H9 (cell line): ENCODE measurements at regions not wholly inside any gene's neighbourhood (a gene's known extent, or its start where the extent isn't known, plus 50 kb on each side); places are given as distances from the start of the nearest gene placed in this dataset.

Experiments used
- DNase-seq: peaks from one replicate; pipeline ENCODE4 v3.0.0-alpha.2; 2017
- H2AFZ ChIP-seq: one replicate; pipeline ENCODE4 v1.6.1; 2013; ENCODE audit warnings: mild to moderate bottlenecking, low read length, control low read depth, moderate library complexity
- H2AK5ac ChIP-seq: 2 replicates; pipeline ENCODE4 v1.6.1; 2013; ENCODE audit warnings: low read length, control low read depth, mixed read lengths; ENCODE audit not compliant: insufficient read length
- H2BK120ac ChIP-seq: one replicate; pipeline ENCODE4 v1.6.1; 2013; ENCODE audit warnings: low read depth, mild to moderate bottlenecking, low read length, control low read depth, inconsistent platforms; ENCODE audit not compliant: poor library complexity, severe bottlenecking
- H2BK12ac ChIP-seq: 2 replicates; pipeline ENCODE4 v1.6.1; 2013; ENCODE audit warnings: low read length, control low read depth, mixed read lengths, low read depth; ENCODE audit not compliant: insufficient read length
- H2BK15ac ChIP-seq: 2 replicates; pipeline ENCODE4 v1.6.1; 2013; ENCODE audit warnings: low read depth, low read length, control low read depth
- H2BK20ac ChIP-seq: one replicate; pipeline ENCODE4 v1.6.1; 2013; ENCODE audit warnings: low read depth, mild to moderate bottlenecking, low read length, control low read depth, inconsistent platforms; ENCODE audit not compliant: poor library complexity, severe bottlenecking
- H2BK5ac ChIP-seq: 2 replicates; pipeline ENCODE4 v1.6.1; 2013; ENCODE audit warnings: low read length, control low read depth, mixed read lengths; ENCODE audit not compliant: insufficient read length
- H3K14ac ChIP-seq: 2 replicates; pipeline ENCODE4 v1.6.1; 2013; ENCODE audit warnings: low read length, control low read depth; ENCODE audit not compliant: insufficient read depth
- H3K18ac ChIP-seq: 2 replicates; pipeline ENCODE4 v1.6.1; 2013; ENCODE audit warnings: low read depth, mild to moderate bottlenecking, mixed read lengths, low read length, control low read depth; ENCODE audit not compliant: insufficient read length
- H3K23ac ChIP-seq: 2 replicates; pipeline ENCODE4 v1.6.1; 2013; ENCODE audit warnings: low read length, control low read depth, mixed read lengths, low read depth; ENCODE audit not compliant: insufficient read length
- H3K23me2 ChIP-seq: 2 replicates; pipeline ENCODE4 v1.6.1; 2013; ENCODE audit warnings: low read depth, mild to moderate bottlenecking, mixed read lengths, low read length, control low read depth; ENCODE audit not compliant: insufficient read length, poor library complexity, severe bottlenecking
- H3K27ac ChIP-seq: 2 replicates; pipeline ENCODE4 v1.5.1; 2013; ENCODE audit warnings: low read length, control low read depth, mixed read lengths, low read depth; ENCODE audit not compliant: insufficient read length
- H3K27me3 ChIP-seq: 2 replicates; pipeline ENCODE4 v1.6.1; 2013; ENCODE audit warnings: low read length, control low read depth, inconsistent platforms; ENCODE audit not compliant: insufficient read depth
- H3K4ac ChIP-seq: 2 replicates; pipeline ENCODE4 v1.6.1; 2013; ENCODE audit warnings: low read depth, mild to moderate bottlenecking, control low read depth, inconsistent platforms, low read length, moderate library complexity
- H3K4me1 ChIP-seq: 2 replicates; pipeline ENCODE4 v1.6.1; 2013; ENCODE audit warnings: low read length, control low read depth, inconsistent platforms; ENCODE audit not compliant: insufficient read depth
- H3K4me2 ChIP-seq: 2 replicates; pipeline ENCODE4 v1.6.1; 2013; ENCODE audit warnings: low read length, control low read depth, mixed read lengths; ENCODE audit not compliant: insufficient read length, insufficient read depth
- H3K56ac ChIP-seq: 2 replicates; pipeline ENCODE4 v1.6.1; 2013; ENCODE audit warnings: low read depth, mild to moderate bottlenecking, mixed read lengths, low read length, control low read depth; ENCODE audit not compliant: insufficient read length
- H3K79me1 ChIP-seq: 2 replicates; pipeline ENCODE4 v1.6.1; 2013; ENCODE audit warnings: low read depth, mild to moderate bottlenecking, moderate library complexity, low read length, control low read depth, inconsistent platforms; ENCODE audit not compliant: insufficient read depth, poor library complexity, severe bottlenecking
- H3K79me2 ChIP-seq: 2 replicates; pipeline ENCODE4 v1.6.1; 2013; ENCODE audit warnings: low read length, control low read depth, inconsistent platforms; ENCODE audit not compliant: insufficient read depth
- H3K9ac ChIP-seq: 2 replicates; pipeline ENCODE4 v1.6.1; 2013; ENCODE audit warnings: low read length, control low read depth, mixed read lengths; ENCODE audit not compliant: insufficient read length; ENCODE audit errors: extremely low read depth
- H3K9me3 ChIP-seq: one replicate; pipeline ENCODE4 v1.6.1; 2013; ENCODE audit warnings: low read depth, low read length, inconsistent platforms; ENCODE audit not compliant: control insufficient read depth
- H3T11ph ChIP-seq: one replicate; pipeline ENCODE4 v1.6.1; 2013; ENCODE audit warnings: mild to moderate bottlenecking, low read length, control low read depth, inconsistent platforms
- H4K20me1 ChIP-seq: one replicate; pipeline ENCODE4 v1.6.1; 2013; ENCODE audit not compliant: control insufficient read depth, insufficient read length, insufficient read depth
- H4K5ac ChIP-seq: 2 replicates; pipeline ENCODE4 v1.6.1; 2013; ENCODE audit warnings: low read depth, mild to moderate bottlenecking, mixed read lengths, low read length, control low read depth; ENCODE audit not compliant: insufficient read length
- H4K8ac ChIP-seq: replicated peaks from 2 replicates; pipeline ENCODE4 v1.6.1; 2013; ENCODE audit warnings: low read length, control low read depth, mixed read lengths, low read depth; ENCODE audit not compliant: insufficient read length
- H4K91ac ChIP-seq: 2 replicates; pipeline ENCODE4 v1.6.1; 2013; ENCODE audit warnings: low read depth, mild to moderate bottlenecking, moderate library complexity, mixed read lengths, low read length, control low read depth; ENCODE audit not compliant: insufficient read length
- H3K27ac Mint-ChIP-seq, 3 experiments: 2 replicates in 2 of 3; 3 replicates in 1 of 3; pipeline ENCODE4 v1.8.0; 2020 to 2021; ENCODE audit warnings: mixed read lengths in 3 of 3, mild to moderate bottlenecking in 1 of 3, moderate library complexity in 1 of 3
- H3K27me3 Mint-ChIP-seq: 2 replicates; pipeline ENCODE4 v1.8.0; 2021; ENCODE audit warnings: low read depth, mild to moderate bottlenecking, moderate library complexity, mixed read lengths
- H3K36me3 Mint-ChIP-seq, 3 experiments: 2 replicates in 2 of 3; 3 replicates in 1 of 3; pipeline ENCODE4 v1.8.0; 2020 to 2021; ENCODE audit warnings: low read depth in 3 of 3, mixed read lengths in 3 of 3; ENCODE audit not compliant: insufficient read depth in 1 of 3
- H3K4me1 Mint-ChIP-seq, 2 experiments: 2 replicates each; pipeline ENCODE4 v1.8.0; 2020; ENCODE audit warnings: mixed read lengths in 2 of 2
- H3K4me3 Mint-ChIP-seq, 2 experiments: 2 replicates in 1 of 2; 3 replicates in 1 of 2; pipeline ENCODE4 v1.8.0; 2020 to 2021; ENCODE audit warnings: mild to moderate bottlenecking in 2 of 2, mixed read lengths in 2 of 2, moderate library complexity in 1 of 2
- H3K9me3 Mint-ChIP-seq, 2 experiments: 2 replicates in 1 of 2; 3 replicates in 1 of 2; pipeline ENCODE4 v1.8.0; 2020; ENCODE audit warnings: mild to moderate bottlenecking in 2 of 2, mixed read lengths in 2 of 2, moderate library complexity in 1 of 2
- WGBS: extraction: QIAGEN DNeasy Blood & Tissue Kit; methylation state at CpG from one replicate; pipeline ENCODE4 v1.1.7; 2013; ENCODE audit warnings: missing lambda C conversion rate, low lambda C conversion rate, mixed read lengths; ENCODE audit not compliant: insufficient read length; ENCODE audit errors: extremely low coverage; 5-methylcytosine and 5-hydroxymethylcytosine counted together
- TF ChIP-seq, protein P1 (sequence below): fragments of 200-600 bp; sonication (generic); conservative IDR thresholded peaks from 3 replicates; pipeline ENCODE4 v1.8.0; 2021; ENCODE audit warnings: antibody characterized with exemption, mild to moderate bottlenecking

GRCh38 chr10:31171402-31172083, 139.9 kb upstream of the ZNF438 start:
- Mint-ChIP-seq H3K4me1 (no peaks in the 10 kb centered on the region), H3K27ac (no peak overlapping the region), H3K27me3 (no peaks in the 10 kb centered on the region; the same call in 1 of the 2 replicates), H3K4me3 (no peak overlapping the region), H3K36me3 (peaks cover 7 to 18% (median 8%) of the 10 kb centered on the region in 3 experiments; a peak in 6 of 7 replicates), H3K9me3 (peaks cover 19 to 28% of the 10 kb centered on the region in 2 experiments)
- Histone ChIP-seq H3T11ph (no peak overlapping the region), H2BK15ac (no peak overlapping the region), H3K9me3 (peaks cover 6% of the 10 kb centered on the region), H4K20me1 (no peaks in the 10 kb centered on the region), H3K56ac (no peak overlapping the region), H2AFZ (no peak overlapping the region), H3K79me1 (no peaks in the 10 kb centered on the region), H3K27me3 (no peaks in the 10 kb centered on the region), H3K9ac (no peak overlapping the region), H4K5ac (no peak overlapping the region), H2BK5ac (no peak overlapping the region), H4K8ac (no peak overlapping the region), H3K4me1 (no peaks in the 10 kb centered on the region), H4K91ac (no peak overlapping the region), H2AK5ac (no peak overlapping the region), H3K23ac (no peak overlapping the region), H3K4ac (no peak overlapping the region), H2BK20ac (no peak overlapping the region), H2BK12ac (no peak overlapping the region), H3K79me2 (no peaks in the 10 kb centered on the region), H3K23me2 (no peaks in the 10 kb centered on the region), H3K18ac (no peak overlapping the region), H2BK120ac (no peak overlapping the region), H3K4me2 (no peak overlapping the region), H3K14ac (no peak overlapping the region), H3K27ac (no peak overlapping the region)
- DNase-seq = no peak
- TF ChIP-seq, protein P1, sequence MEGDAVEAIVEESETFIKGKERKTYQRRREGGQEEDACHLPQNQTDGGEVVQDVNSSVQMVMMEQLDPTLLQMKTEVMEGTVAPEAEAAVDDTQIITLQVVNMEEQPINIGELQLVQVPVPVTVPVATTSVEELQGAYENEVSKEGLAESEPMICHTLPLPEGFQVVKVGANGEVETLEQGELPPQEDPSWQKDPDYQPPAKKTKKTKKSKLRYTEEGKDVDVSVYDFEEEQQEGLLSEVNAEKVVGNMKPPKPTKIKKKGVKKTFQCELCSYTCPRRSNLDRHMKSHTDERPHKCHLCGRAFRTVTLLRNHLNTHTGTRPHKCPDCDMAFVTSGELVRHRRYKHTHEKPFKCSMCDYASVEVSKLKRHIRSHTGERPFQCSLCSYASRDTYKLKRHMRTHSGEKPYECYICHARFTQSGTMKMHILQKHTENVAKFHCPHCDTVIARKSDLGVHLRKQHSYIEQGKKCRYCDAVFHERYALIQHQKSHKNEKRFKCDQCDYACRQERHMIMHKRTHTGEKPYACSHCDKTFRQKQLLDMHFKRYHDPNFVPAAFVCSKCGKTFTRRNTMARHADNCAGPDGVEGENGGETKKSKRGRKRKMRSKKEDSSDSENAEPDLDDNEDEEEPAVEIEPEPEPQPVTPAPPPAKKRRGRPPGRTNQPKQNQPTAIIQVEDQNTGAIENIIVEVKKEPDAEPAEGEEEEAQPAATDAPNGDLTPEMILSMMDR = no peak
- no CpG with 5 or more reads among the region's 4 CpGs for WGBS
